ENCODE measurements at regions not wholly inside any gene's neighbourhood (a gene's known extent, or its start where the extent isn't known, plus 50 kb on each side); places are given as distances from the start of the nearest gene placed in this dataset.
A peak's percentile ranks its signal among the peaks of the same experiment; 100 is the strongest.

DNA sequence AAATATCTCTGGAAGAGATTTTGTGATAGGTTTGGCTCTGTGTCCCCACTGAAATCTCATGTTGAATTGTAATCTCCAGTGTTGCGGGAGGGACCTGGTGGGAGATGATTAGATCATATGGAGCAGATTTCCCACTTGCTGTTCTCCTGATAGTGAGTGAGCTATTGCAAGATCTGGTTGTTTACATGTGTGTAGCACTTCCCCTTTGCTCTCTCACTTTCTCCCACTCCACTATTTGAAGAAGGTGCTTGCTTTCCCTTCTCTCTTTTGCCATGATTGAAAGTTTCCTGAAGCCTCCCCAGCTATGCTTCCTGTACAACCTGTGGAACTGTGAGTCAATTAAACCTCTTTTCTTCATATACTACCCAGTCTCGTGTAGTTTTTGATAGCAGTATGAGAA lies 97.0 kb upstream of the FN1 start (continued):
- no peak for TF ChIP-seq ZNF609 (CRISPR knock-in tag; IDR thresholded peaks at IDR 0.05; ENCODE audit: borderline replicate concordance)
- TF ChIP-seq KDM1A (CRISPR knock-in tag; IDR thresholded peaks at IDR 0.05): no peak
- no peak for TF ChIP-seq ZBTB38 (CRISPR knock-in tag; IDR thresholded peaks at IDR 0.05)
- no peak for TF ChIP-seq ZNF563 (CRISPR knock-in tag; IDR thresholded peaks at IDR 0.05)
- TF ChIP-seq ZNF136 (CRISPR knock-in tag; IDR thresholded peaks at IDR 0.05; ENCODE audit: low read depth): no peak
- TF ChIP-seq KAT7 (CRISPR knock-in tag; IDR thresholded peaks at IDR 0.05; ENCODE audit: borderline replicate concordance): 0 out of 2 replicates have a peak, but pooled peaks have one; percentile 37
- no peak for TF ChIP-seq NFE2L2 (IDR thresholded peaks at IDR 0.05; ENCODE audit: low read length)
- no peak for TF ChIP-seq HMGA1 (CRISPR knock-in tag; conservative IDR thresholded peaks at IDR 0.05)
- TF ChIP-seq ZFP36 (IDR thresholded peaks at IDR 0.05; ENCODE audit: borderline replicate concordance, low read depth, low read length, partially characterized antibody): no peak
- no peak for TF ChIP-seq ZNF83 (CRISPR knock-in tag; IDR thresholded peaks at IDR 0.05; ENCODE audit: borderline replicate concordance)
- no peak for TF ChIP-seq ZKSCAN5 (CRISPR knock-in tag; IDR thresholded peaks at IDR 0.05)
- no peak for TF ChIP-seq ZNF850 (CRISPR knock-in tag; conservative IDR thresholded peaks at IDR 0.05)
- peak in 1 of 2 experiments; percentile 26; a peak in 1 of 4 replicates for TF ChIP-seq EP300 (IDR thresholded peaks at IDR 0.05; ENCODE audit: low read depth in 2 of 2, low read length in 2 of 2)
- TF ChIP-seq EP300 (CRISPR knock-in tag; IDR thresholded peaks at IDR 0.05; ENCODE audit: borderline replicate concordance): no peak
- TF ChIP-seq DPF2 (CRISPR knock-in tag; IDR thresholded peaks at IDR 0.05; ENCODE audit: borderline replicate concordance, low read depth): no peak
- no peak for TF ChIP-seq MTERF4 (CRISPR knock-in tag; IDR thresholded peaks at IDR 0.05)
- no peak for TF ChIP-seq ZNF557 (CRISPR knock-in tag; IDR thresholded peaks at IDR 0.05)
- no peak for TF ChIP-seq ZNF709 (CRISPR knock-in tag; IDR thresholded peaks at IDR 0.05)
- TF ChIP-seq PLSCR1 (CRISPR knock-in tag; IDR thresholded peaks at IDR 0.05; ENCODE audit: borderline replicate concordance): no peak
- no peak for TF ChIP-seq RAD51 (IDR thresholded peaks at IDR 0.05; ENCODE audit: borderline replicate concordance)
- no peak for TF ChIP-seq ZNF639 (CRISPR knock-in tag; conservative IDR thresholded peaks at IDR 0.05)
- no peak for TF ChIP-seq ETS1 (CRISPR knock-in tag; IDR thresholded peaks at IDR 0.05)

Data from HepG2 (cell line).